Activated T-cell treated with anti-CD3 and anti-CD28 coated beads for 4 hours (primary cell): ENCODE measurements at regions not wholly inside any gene's neighbourhood (a gene's known extent, or its start where the extent isn't known, plus 50 kb on each side); places are given as distances from the start of the nearest gene placed in this dataset.

Experiments used
- DNase-seq: peaks from one replicate; pipeline ENCODE4 v3.0.0-alpha.2; 2020

GRCh38 chr5:154588091-154588774 lies 110.2 kb upstream of the HAND1 start:
- DNase-seq: no peak

- DNase-seq: no peak
These were observed 109.3 kb upstream of the HAND1 start for GRCh38 chr5:154587123-154588026.

GRCh38 chr5:154583671-154584177 lies 105.7 kb upstream of the HAND1 start:
- DNase-seq: no peak

- DNase-seq: no peak
These were observed 102.4 kb upstream of the HAND1 start for GRCh38 chr5:154580422-154580821.

GRCh38 chr5:154577416-154577815 lies 99.4 kb upstream of the HAND1 start:
- DNase-seq: no peak

GRCh38 chr5:154576429-154576806 lies 98.4 kb upstream of the HAND1 start:
- DNase-seq: no peak

- no peak for DNase-seq
These were observed 97.8 kb upstream of the HAND1 start for GRCh38 chr5:154575546-154576428.

GRCh38 chr5:154573011-154573410 lies 95.0 kb upstream of the HAND1 start:
- DNase-seq: no peak

- no peak for DNase-seq
These were observed 93.5 kb upstream of the HAND1 start for GRCh38 chr5:154571325-154572035.

- DNase-seq: no peak
These were observed 92.7 kb upstream of the HAND1 start for GRCh38 chr5:154570572-154571324.

- DNase-seq: no peak
These were observed 90.6 kb upstream of the HAND1 start for GRCh38 chr5:154568589-154568988.

- DNase-seq: no peak
These were observed 89.1 kb upstream of the HAND1 start for GRCh38 chr5:154567155-154567554.

- DNase-seq: no peak
These were observed 88.2 kb upstream of the HAND1 start for GRCh38 chr5:154566146-154566680.

- no peak for DNase-seq
These were observed 87.1 kb upstream of the HAND1 start for GRCh38 chr5:154565123-154565522.

- DNase-seq: no peak
These were observed 84.3 kb upstream of the HAND1 start for GRCh38 chr5:154562244-154562880.

- no peak for DNase-seq
These were observed 81.6 kb upstream of the HAND1 start for GRCh38 chr5:154559398-154560276.

- no peak for DNase-seq
These were observed 79.5 kb upstream of the HAND1 start for GRCh38 chr5:154557548-154557947.

GRCh38 chr5:154547551-154547950 lies 69.5 kb upstream of the HAND1 start:
- no peak for DNase-seq

- no peak for DNase-seq
These were observed 68.7 kb upstream of the HAND1 start for GRCh38 chr5:154546719-154547118.

- DNase-seq: no peak
These were observed 66.6 kb upstream of the HAND1 start for GRCh38 chr5:154544646-154545045.
